Neural cell (in vitro differentiated cells): ENCODE measurements at regions not wholly inside any gene's neighbourhood (a gene's known extent, or its start where the extent isn't known, plus 50 kb on each side); places are given as distances from the start of the nearest gene placed in this dataset.

Experiments used
- H2AFZ ChIP-seq: fragments of 200-600, 300-800 bp; sonication (generic), shearing (Covaris generic); 2 replicates; pipeline ENCODE4 v1.6.0; 2014; ENCODE audit warnings: low read depth, mild to moderate bottlenecking, antibody characterized with exemption, low read length, moderate library complexity
- H3F3A ChIP-seq: fragments of 200-600 bp; shearing (Covaris generic); 2 replicates; pipeline ENCODE4 v1.6.1; 2016; ENCODE audit warnings: mild to moderate bottlenecking, moderate library complexity, mixed read lengths, antibody characterized with exemption, low read length; ENCODE audit not compliant: insufficient read depth, poor library complexity, severe bottlenecking
- H3K27ac ChIP-seq: fragments of 200-600, 300-800 bp; sonication (generic), shearing (Covaris generic); 2 replicates; pipeline ENCODE4 v1.5.1; 2014; ENCODE audit warnings: mild to moderate bottlenecking, low read length, moderate library complexity
- H3K27me3 ChIP-seq: fragments of 300-800, 200-600 bp; sonication (generic), shearing (Covaris generic); 2 replicates; pipeline ENCODE4 v1.6.0; 2014; ENCODE audit warnings: mild to moderate bottlenecking, low read depth, low read length, moderate library complexity; ENCODE audit not compliant: insufficient read depth
- H3K36me3 ChIP-seq: fragments of 300-800, 200-600 bp; sonication (generic), shearing (Covaris generic); 2 replicates; pipeline ENCODE4 v1.5.1; 2014; ENCODE audit warnings: mild to moderate bottlenecking, antibody characterized with exemption, low read length, moderate library complexity; ENCODE audit not compliant: insufficient read depth
- H3K4me2 ChIP-seq: fragments of 300-800, 200-600 bp; sonication (generic), shearing (Covaris generic); 2 replicates; pipeline ENCODE4 v1.6.0; 2014; ENCODE audit warnings: mild to moderate bottlenecking, low read length
- H3K4me3 ChIP-seq: fragments of 300-800, 200-600 bp; sonication (generic), shearing (Covaris generic); 2 replicates; pipeline ENCODE4 v1.5.1; 2014; ENCODE audit warnings: mild to moderate bottlenecking, low read length, moderate library complexity
- H3K79me2 ChIP-seq: fragments of 200-600 bp; shearing (Covaris generic); replicated peaks from 2 replicates; pipeline ENCODE4 v1.6.0; 2014; ENCODE audit warnings: mild to moderate bottlenecking, low read length, moderate library complexity; ENCODE audit not compliant: insufficient read depth
- H3K9ac ChIP-seq: fragments of 300-800, 200-600 bp; sonication (generic), shearing (Covaris generic); 2 replicates; pipeline ENCODE4 v1.6.1; 2016; ENCODE audit warnings: mild to moderate bottlenecking, low read length, mixed read lengths
- H3K9me2 ChIP-seq: fragments of 200-600 bp; shearing (Covaris generic); 2 replicates; pipeline ENCODE4 v1.6.1; 2016; ENCODE audit warnings: mild to moderate bottlenecking, low read length, mixed read lengths; ENCODE audit not compliant: insufficient read depth
- H3K9me3 ChIP-seq: fragments of 200-600, 300-800 bp; sonication (generic), shearing (Covaris generic); 2 replicates; pipeline ENCODE4 v1.6.1; 2016; ENCODE audit warnings: mild to moderate bottlenecking, mixed run types, low read length, moderate library complexity, mixed read lengths
- H4K20me1 ChIP-seq: fragments of 200-600 bp; shearing (Covaris generic); 2 replicates; pipeline ENCODE4 v1.6.1; 2016; ENCODE audit warnings: mild to moderate bottlenecking, mixed run types; ENCODE audit not compliant: insufficient read depth
- CTCF ChIP-seq: fragments of 450-650 bp; IDR thresholded peaks from 2 replicates; pipeline ENCODE4 v1.5.1; 2014; ENCODE audit warnings: antibody characterized with exemption, mild to moderate bottlenecking, moderate library complexity; ENCODE audit not compliant: poor library complexity, severe bottlenecking
- EP300 ChIP-seq: fragments of 450-650 bp; conservative IDR thresholded peaks from 2 replicates; pipeline ENCODE4 v1.6.1; 2014; ENCODE audit warnings: antibody characterized with exemption, mild to moderate bottlenecking, moderate library complexity; ENCODE audit not compliant: poor library complexity, severe bottlenecking
- EZH2 ChIP-seq: fragments of 200-600, 300-800 bp; shearing (Covaris generic), sonication (generic); IDR thresholded peaks from 2 replicates; pipeline ENCODE4 v1.6.1; 2014; ENCODE audit warnings: antibody characterized with exemption, low read length, borderline replicate concordance, mild to moderate bottlenecking; ENCODE audit not compliant: insufficient read depth, poor library complexity, severe bottlenecking
- MXI1 ChIP-seq: fragments of 450-650 bp; conservative IDR thresholded peaks from 2 replicates; pipeline ENCODE4 v1.6.1; 2014; ENCODE audit warnings: antibody characterized with exemption, mild to moderate bottlenecking; ENCODE audit not compliant: poor library complexity, severe bottlenecking
- POLR2AphosphoS5 ChIP-seq: IDR thresholded peaks from 2 replicates; pipeline ENCODE4 v1.6.1; 2012
- RAD21 ChIP-seq: fragments of 450-650 bp; conservative IDR thresholded peaks from 2 replicates; pipeline ENCODE4 v1.6.1; 2014; ENCODE audit warnings: antibody characterized with exemption, mild to moderate bottlenecking, moderate library complexity
- REST ChIP-seq: IDR thresholded peaks from 2 replicates; pipeline ENCODE4 v1.6.1; 2012; ENCODE audit warnings: borderline replicate concordance
- SMC3 ChIP-seq: fragments of 450-650 bp; conservative IDR thresholded peaks from 2 replicates; pipeline ENCODE4 v1.6.1; 2014; ENCODE audit warnings: antibody characterized with exemption, mild to moderate bottlenecking, moderate library complexity; ENCODE audit not compliant: poor library complexity
- TAF1 ChIP-seq: IDR thresholded peaks from 2 replicates; pipeline ENCODE4 v1.6.1; 2012; ENCODE audit warnings: low read depth

GRCh38 chr2:235105821-235106359 is 154.1 kb downstream of the SH3BP4 start:
- Histone ChIP-seq H3K4me2 (no peak overlapping the region), H4K20me1 (no peaks in the 10 kb centered on the region), H3K27me3 (no peaks in the 10 kb centered on the region), H3K4me3 (no peak overlapping the region), H3K9me2 (no peaks in the 10 kb centered on the region), H3K36me3 (no peaks in the 10 kb centered on the region), H3K9me3 (no peaks in the 10 kb centered on the region), H3K79me2 (no peaks in the 10 kb centered on the region), H3K9ac (no peak overlapping the region), H3K27ac (no peak overlapping the region), H3F3A (no peaks in the 10 kb centered on the region), H2AFZ (no peak overlapping the region)
- no peak for TF ChIP-seq REST
- no peak for TF ChIP-seq TAF1
- no peak for TF ChIP-seq CTCF
- no peak for TF ChIP-seq MXI1
- no peak for TF ChIP-seq EZH2
- no peak for TF ChIP-seq RAD21
- no peak for TF ChIP-seq POLR2AphosphoS5
- no peak for TF ChIP-seq SMC3
- TF ChIP-seq EP300: no peak

- Histone ChIP-seq H4K20me1 (no peaks in the 10 kb centered on the region), H3K9me3 (no peaks in the 10 kb centered on the region), H3K4me2 (no peak overlapping the region), H3K9me2 (no peaks in the 10 kb centered on the region), H3K9ac (no peak overlapping the region), H3K27ac (no peak overlapping the region), H2AFZ (no peak overlapping the region), H3K27me3 (no peaks in the 10 kb centered on the region), H3F3A (no peaks in the 10 kb centered on the region), H3K36me3 (no peaks in the 10 kb centered on the region), H3K4me3 (no peak overlapping the region), H3K79me2 (no peaks in the 10 kb centered on the region)
- peak; percentile 89 for TF ChIP-seq RAD21
- TF ChIP-seq CTCF: peak; percentile 84
- no peak for TF ChIP-seq TAF1
- TF ChIP-seq SMC3: peak; percentile 97
- TF ChIP-seq MXI1: no peak
Measured at GRCh38 chr2:235106874-235107639, 155.2 kb downstream of the SH3BP4 start.
